ENCODE measurements at regions not wholly inside any gene's neighbourhood (a gene's known extent, or its start where the extent isn't known, plus 50 kb on each side); places are given as distances from the start of the nearest gene placed in this dataset.

DNA sequence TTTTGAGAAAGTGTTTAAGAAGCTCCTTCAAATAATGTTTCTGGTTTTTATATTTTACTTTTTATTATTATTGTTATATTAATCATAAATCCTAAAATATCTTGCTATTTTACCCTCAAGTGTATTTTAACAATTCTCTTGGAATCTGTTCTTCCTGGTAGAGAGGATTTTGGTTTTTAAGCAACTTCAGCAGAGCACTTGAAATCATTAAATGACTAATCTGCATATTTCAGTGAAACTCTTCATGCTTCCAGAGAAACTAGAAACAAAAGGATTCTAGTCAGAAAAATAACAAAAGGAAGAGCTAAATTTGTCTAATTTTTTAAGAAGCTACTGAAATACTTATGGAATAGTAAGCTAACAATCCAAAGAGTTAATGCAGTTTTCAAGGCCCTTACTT lies 1057.3 kb downstream of the TLE1 start:
- CTCF ChIA-PET, result no interaction called here
- Mint-ChIP-seq H3K4me3 (no peak overlapping the region), H3K4me1 (no peaks in the 10 kb centered on the region), H3K36me3 (ENCODE audit: low read depth) (peaks cover 14% of the 10 kb centered on the region), H3K27me3 (no peaks in the 10 kb centered on the region), H3K27ac (no peak overlapping the region), H3K9me3 (peaks cover 18% of the 10 kb centered on the region)
- intact Hi-C loops (cut with micrococcal nuclease), result no loop called here
- POLR2A ChIA-PET, result no interaction called here
- no peak for ATAC-seq (ENCODE audit: low read depth)
- TF ChIP-seq, protein P1, sequence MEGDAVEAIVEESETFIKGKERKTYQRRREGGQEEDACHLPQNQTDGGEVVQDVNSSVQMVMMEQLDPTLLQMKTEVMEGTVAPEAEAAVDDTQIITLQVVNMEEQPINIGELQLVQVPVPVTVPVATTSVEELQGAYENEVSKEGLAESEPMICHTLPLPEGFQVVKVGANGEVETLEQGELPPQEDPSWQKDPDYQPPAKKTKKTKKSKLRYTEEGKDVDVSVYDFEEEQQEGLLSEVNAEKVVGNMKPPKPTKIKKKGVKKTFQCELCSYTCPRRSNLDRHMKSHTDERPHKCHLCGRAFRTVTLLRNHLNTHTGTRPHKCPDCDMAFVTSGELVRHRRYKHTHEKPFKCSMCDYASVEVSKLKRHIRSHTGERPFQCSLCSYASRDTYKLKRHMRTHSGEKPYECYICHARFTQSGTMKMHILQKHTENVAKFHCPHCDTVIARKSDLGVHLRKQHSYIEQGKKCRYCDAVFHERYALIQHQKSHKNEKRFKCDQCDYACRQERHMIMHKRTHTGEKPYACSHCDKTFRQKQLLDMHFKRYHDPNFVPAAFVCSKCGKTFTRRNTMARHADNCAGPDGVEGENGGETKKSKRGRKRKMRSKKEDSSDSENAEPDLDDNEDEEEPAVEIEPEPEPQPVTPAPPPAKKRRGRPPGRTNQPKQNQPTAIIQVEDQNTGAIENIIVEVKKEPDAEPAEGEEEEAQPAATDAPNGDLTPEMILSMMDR (IDR thresholded peaks at IDR 0.05), result no peak
- no peak for DNase-seq

DNA sequence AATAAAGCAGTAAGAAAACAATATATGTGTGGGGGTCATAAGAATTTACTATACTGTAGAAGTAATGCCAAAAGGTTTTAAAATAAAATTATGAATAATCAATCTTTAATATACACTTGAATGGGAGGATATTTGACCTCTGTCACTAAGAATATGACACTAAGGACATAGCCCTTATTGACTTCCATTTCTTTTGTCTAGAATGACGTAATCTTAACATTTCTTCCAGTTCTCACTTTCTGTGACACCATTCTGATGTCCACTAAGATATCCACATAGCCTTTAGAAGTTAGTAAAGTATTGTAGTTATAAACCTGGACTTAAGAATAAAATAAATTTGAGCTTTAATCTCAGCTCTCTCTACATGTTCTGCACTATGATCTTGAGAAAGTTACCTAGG lies 1050.7 kb downstream of the TLE4 start:
- Mint-ChIP-seq H3K27me3 (no peaks in the 10 kb centered on the region), H3K36me3 (ENCODE audit: low read depth) (peaks cover 16% of the 10 kb centered on the region), H3K4me1 (no peaks in the 10 kb centered on the region), H3K4me3 (no peak overlapping the region), H3K27ac (no peak overlapping the region), H3K9me3 (peaks cover 2% of the 10 kb centered on the region)
- TF ChIP-seq, protein P1 (IDR thresholded peaks at IDR 0.05), result no peak
- intact Hi-C loops (cut with micrococcal nuclease), result no loop called here
- CTCF ChIA-PET, result no interaction called here
- DNase-seq (no peak), ATAC-seq (ENCODE audit: low read depth) (no peak)
- POLR2A ChIA-PET, result no interaction called here

DNA sequence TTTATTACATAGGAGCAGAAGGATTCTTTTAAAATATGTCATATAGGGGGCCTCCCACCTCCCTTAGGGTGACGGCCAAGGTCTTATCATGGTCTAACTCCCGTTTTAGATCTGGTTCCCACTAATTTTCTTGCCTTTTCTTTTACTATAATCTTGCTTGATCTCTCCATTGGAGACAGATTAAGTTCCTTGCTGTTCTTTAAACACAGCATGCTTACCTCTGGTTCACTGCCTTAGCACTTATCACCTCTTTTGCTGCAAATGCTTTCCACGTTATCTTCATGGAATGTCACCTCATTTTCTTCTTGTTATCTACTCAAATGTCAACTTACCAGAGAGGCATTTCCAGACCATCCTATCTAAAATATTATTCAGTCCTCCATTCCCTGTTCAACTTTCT lies 1047.6 kb downstream of the TLE4 start:
- no peak overlapping the region for H3K27ac Mint-ChIP-seq
- ATAC-seq (ENCODE audit: low read depth), result no peak
- no peak for DNase-seq
- peaks cover 2% of the 10 kb centered on the region for H3K9me3 Mint-ChIP-seq
- POLR2A ChIA-PET, result no interaction called here
- intact Hi-C loops (cut with micrococcal nuclease), result no loop called here
- H3K36me3 Mint-ChIP-seq (ENCODE audit: low read depth), result peaks cover 16% of the 10 kb centered on the region
- CTCF ChIA-PET, result no interaction called here
- TF ChIP-seq, protein P1 (IDR thresholded peaks at IDR 0.05), result no peak
- H3K4me3 Mint-ChIP-seq, result no peak overlapping the region
- H3K4me1 Mint-ChIP-seq, result no peaks in the 10 kb centered on the region
- no peaks in the 10 kb centered on the region for H3K27me3 Mint-ChIP-seq

DNA sequence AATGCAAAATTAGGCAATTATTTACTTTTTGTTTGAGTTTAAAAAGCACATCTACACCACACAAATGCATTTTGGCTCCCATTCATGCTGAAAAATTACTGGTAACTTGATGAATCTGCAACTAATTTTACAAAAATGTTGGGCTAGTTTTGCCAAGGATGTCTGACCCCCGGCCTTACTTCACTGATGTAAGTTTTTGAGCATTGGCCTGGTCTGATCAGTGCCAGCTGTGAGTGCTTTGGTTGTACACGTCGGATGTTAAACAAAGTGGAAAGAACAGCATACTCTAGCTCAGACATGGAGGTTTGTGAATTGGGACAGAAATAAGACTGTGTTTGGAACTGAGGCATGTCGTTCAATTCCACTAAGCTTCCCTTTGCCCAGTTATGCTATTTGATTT lies 1044.2 kb downstream of the TLE4 start:
- DNase-seq (no peak), ATAC-seq (ENCODE audit: low read depth) (no peak)
- Mint-ChIP-seq H3K36me3 (ENCODE audit: low read depth) (peaks cover 12% of the 10 kb centered on the region), H3K27me3 (no peaks in the 10 kb centered on the region), H3K4me3 (no peak overlapping the region), H3K4me1 (no peaks in the 10 kb centered on the region), H3K27ac (no peak overlapping the region), H3K9me3 (no peaks in the 10 kb centered on the region)
- intact Hi-C loops (cut with micrococcal nuclease), result no loop called here
- TF ChIP-seq, protein P1 (IDR thresholded peaks at IDR 0.05), result no peak
- ChIA-PET POLR2A (no interaction called here), CTCF (no interaction called here)

DNA sequence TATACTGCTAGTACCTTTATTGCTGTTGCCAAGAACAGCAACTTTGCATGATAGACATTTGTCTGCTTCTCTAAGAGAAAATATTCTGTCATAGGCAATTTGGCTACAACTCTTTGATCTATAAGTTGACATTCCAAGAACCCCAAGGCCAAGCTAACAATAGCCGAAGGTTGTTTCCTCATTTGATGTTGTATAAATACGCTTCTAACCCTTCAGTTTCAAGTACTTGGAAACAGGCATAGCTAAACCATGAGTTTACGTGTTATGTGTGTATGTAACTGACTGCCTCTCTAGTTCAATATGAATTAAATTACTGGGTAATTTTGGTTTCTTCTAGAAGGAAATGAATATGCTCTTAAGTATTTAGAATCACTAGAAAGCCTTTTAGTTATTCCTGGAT lies 1034.0 kb downstream of the TLE4 start:
- no peak overlapping the region for H3K4me3 Mint-ChIP-seq
- CTCF ChIA-PET, result no interaction called here

More for the DNA sequence above, 1034.0 kb downstream of the TLE4 start:
- H3K27ac Mint-ChIP-seq, result no peak overlapping the region
- no peak for ATAC-seq (ENCODE audit: low read depth)
- no peaks in the 10 kb centered on the region for H3K36me3 Mint-ChIP-seq (ENCODE audit: low read depth)
- intact Hi-C loops (cut with micrococcal nuclease), result no loop called here
- TF ChIP-seq, protein P1 (IDR thresholded peaks at IDR 0.05), result no peak
- DNase-seq, result no peak
- H3K4me1 Mint-ChIP-seq, result no peaks in the 10 kb centered on the region
- POLR2A ChIA-PET, result no interaction called here
- H3K9me3 Mint-ChIP-seq, result peaks cover 2% of the 10 kb centered on the region
- H3K27me3 Mint-ChIP-seq, result no peaks in the 10 kb centered on the region

All from activated B cell treated with CpG ODN at 0.5 μM for 24 hours (primary cell).